H9 (cell line): ENCODE measurements at regions not wholly inside any gene's neighbourhood (a gene's known extent, or its start where the extent isn't known, plus 50 kb on each side); places are given as distances from the start of the nearest gene placed in this dataset.

Experiments used
- DNase-seq: peaks from one replicate; pipeline ENCODE4 v3.0.0-alpha.2; 2017
- H2AFZ ChIP-seq: one replicate; pipeline ENCODE4 v1.6.1; 2013; ENCODE audit warnings: mild to moderate bottlenecking, low read length, control low read depth, moderate library complexity
- H2AK5ac ChIP-seq: 2 replicates; pipeline ENCODE4 v1.6.1; 2013; ENCODE audit warnings: low read length, control low read depth, mixed read lengths; ENCODE audit not compliant: insufficient read length
- H2BK120ac ChIP-seq: one replicate; pipeline ENCODE4 v1.6.1; 2013; ENCODE audit warnings: low read depth, mild to moderate bottlenecking, low read length, control low read depth, inconsistent platforms; ENCODE audit not compliant: poor library complexity, severe bottlenecking
- H2BK12ac ChIP-seq: 2 replicates; pipeline ENCODE4 v1.6.1; 2013; ENCODE audit warnings: low read length, control low read depth, mixed read lengths, low read depth; ENCODE audit not compliant: insufficient read length
- H2BK15ac ChIP-seq: 2 replicates; pipeline ENCODE4 v1.6.1; 2013; ENCODE audit warnings: low read depth, low read length, control low read depth
- H2BK20ac ChIP-seq: one replicate; pipeline ENCODE4 v1.6.1; 2013; ENCODE audit warnings: low read depth, mild to moderate bottlenecking, low read length, control low read depth, inconsistent platforms; ENCODE audit not compliant: poor library complexity, severe bottlenecking
- H2BK5ac ChIP-seq: 2 replicates; pipeline ENCODE4 v1.6.1; 2013; ENCODE audit warnings: low read length, control low read depth, mixed read lengths; ENCODE audit not compliant: insufficient read length
- H3K14ac ChIP-seq: 2 replicates; pipeline ENCODE4 v1.6.1; 2013; ENCODE audit warnings: low read length, control low read depth; ENCODE audit not compliant: insufficient read depth
- H3K18ac ChIP-seq: 2 replicates; pipeline ENCODE4 v1.6.1; 2013; ENCODE audit warnings: low read depth, mild to moderate bottlenecking, mixed read lengths, low read length, control low read depth; ENCODE audit not compliant: insufficient read length
- H3K23ac ChIP-seq: 2 replicates; pipeline ENCODE4 v1.6.1; 2013; ENCODE audit warnings: low read length, control low read depth, mixed read lengths, low read depth; ENCODE audit not compliant: insufficient read length
- H3K23me2 ChIP-seq: 2 replicates; pipeline ENCODE4 v1.6.1; 2013; ENCODE audit warnings: low read depth, mild to moderate bottlenecking, mixed read lengths, low read length, control low read depth; ENCODE audit not compliant: insufficient read length, poor library complexity, severe bottlenecking
- H3K27ac ChIP-seq: 2 replicates; pipeline ENCODE4 v1.5.1; 2013; ENCODE audit warnings: low read length, control low read depth, mixed read lengths, low read depth; ENCODE audit not compliant: insufficient read length
- H3K27me3 ChIP-seq: 2 replicates; pipeline ENCODE4 v1.6.1; 2013; ENCODE audit warnings: low read length, control low read depth, inconsistent platforms; ENCODE audit not compliant: insufficient read depth
- H3K4ac ChIP-seq: 2 replicates; pipeline ENCODE4 v1.6.1; 2013; ENCODE audit warnings: low read depth, mild to moderate bottlenecking, control low read depth, inconsistent platforms, low read length, moderate library complexity
- H3K4me1 ChIP-seq: 2 replicates; pipeline ENCODE4 v1.6.1; 2013; ENCODE audit warnings: low read length, control low read depth, inconsistent platforms; ENCODE audit not compliant: insufficient read depth
- H3K4me2 ChIP-seq: 2 replicates; pipeline ENCODE4 v1.6.1; 2013; ENCODE audit warnings: low read length, control low read depth, mixed read lengths; ENCODE audit not compliant: insufficient read length, insufficient read depth
- H3K56ac ChIP-seq: 2 replicates; pipeline ENCODE4 v1.6.1; 2013; ENCODE audit warnings: low read depth, mild to moderate bottlenecking, mixed read lengths, low read length, control low read depth; ENCODE audit not compliant: insufficient read length
- H3K79me1 ChIP-seq: 2 replicates; pipeline ENCODE4 v1.6.1; 2013; ENCODE audit warnings: low read depth, mild to moderate bottlenecking, moderate library complexity, low read length, control low read depth, inconsistent platforms; ENCODE audit not compliant: insufficient read depth, poor library complexity, severe bottlenecking
- H3K79me2 ChIP-seq: 2 replicates; pipeline ENCODE4 v1.6.1; 2013; ENCODE audit warnings: low read length, control low read depth, inconsistent platforms; ENCODE audit not compliant: insufficient read depth
- H3K9ac ChIP-seq: 2 replicates; pipeline ENCODE4 v1.6.1; 2013; ENCODE audit warnings: low read length, control low read depth, mixed read lengths; ENCODE audit not compliant: insufficient read length; ENCODE audit errors: extremely low read depth
- H3K9me3 ChIP-seq: one replicate; pipeline ENCODE4 v1.6.1; 2013; ENCODE audit warnings: low read depth, low read length, inconsistent platforms; ENCODE audit not compliant: control insufficient read depth
- H3T11ph ChIP-seq: one replicate; pipeline ENCODE4 v1.6.1; 2013; ENCODE audit warnings: mild to moderate bottlenecking, low read length, control low read depth, inconsistent platforms
- H4K20me1 ChIP-seq: one replicate; pipeline ENCODE4 v1.6.1; 2013; ENCODE audit not compliant: control insufficient read depth, insufficient read length, insufficient read depth
- H4K5ac ChIP-seq: 2 replicates; pipeline ENCODE4 v1.6.1; 2013; ENCODE audit warnings: low read depth, mild to moderate bottlenecking, mixed read lengths, low read length, control low read depth; ENCODE audit not compliant: insufficient read length
- H4K8ac ChIP-seq: replicated peaks from 2 replicates; pipeline ENCODE4 v1.6.1; 2013; ENCODE audit warnings: low read length, control low read depth, mixed read lengths, low read depth; ENCODE audit not compliant: insufficient read length
- H4K91ac ChIP-seq: 2 replicates; pipeline ENCODE4 v1.6.1; 2013; ENCODE audit warnings: low read depth, mild to moderate bottlenecking, moderate library complexity, mixed read lengths, low read length, control low read depth; ENCODE audit not compliant: insufficient read length
- H3K27ac Mint-ChIP-seq, 3 experiments: 2 replicates in 2 of 3; 3 replicates in 1 of 3; pipeline ENCODE4 v1.8.0; 2020 to 2021; ENCODE audit warnings: mixed read lengths in 3 of 3, mild to moderate bottlenecking in 1 of 3, moderate library complexity in 1 of 3
- H3K27me3 Mint-ChIP-seq: 2 replicates; pipeline ENCODE4 v1.8.0; 2021; ENCODE audit warnings: low read depth, mild to moderate bottlenecking, moderate library complexity, mixed read lengths
- H3K36me3 Mint-ChIP-seq, 3 experiments: 2 replicates in 2 of 3; 3 replicates in 1 of 3; pipeline ENCODE4 v1.8.0; 2020 to 2021; ENCODE audit warnings: low read depth in 3 of 3, mixed read lengths in 3 of 3; ENCODE audit not compliant: insufficient read depth in 1 of 3
- H3K4me1 Mint-ChIP-seq, 2 experiments: 2 replicates each; pipeline ENCODE4 v1.8.0; 2020; ENCODE audit warnings: mixed read lengths in 2 of 2
- H3K4me3 Mint-ChIP-seq, 2 experiments: 2 replicates in 1 of 2; 3 replicates in 1 of 2; pipeline ENCODE4 v1.8.0; 2020 to 2021; ENCODE audit warnings: mild to moderate bottlenecking in 2 of 2, mixed read lengths in 2 of 2, moderate library complexity in 1 of 2
- H3K9me3 Mint-ChIP-seq, 2 experiments: 2 replicates in 1 of 2; 3 replicates in 1 of 2; pipeline ENCODE4 v1.8.0; 2020; ENCODE audit warnings: mild to moderate bottlenecking in 2 of 2, mixed read lengths in 2 of 2, moderate library complexity in 1 of 2
- WGBS: extraction: QIAGEN DNeasy Blood & Tissue Kit; methylation state at CpG from one replicate; pipeline ENCODE4 v1.1.7; 2013; ENCODE audit warnings: missing lambda C conversion rate, low lambda C conversion rate, mixed read lengths; ENCODE audit not compliant: insufficient read length; ENCODE audit errors: extremely low coverage; 5-methylcytosine and 5-hydroxymethylcytosine counted together
- TF ChIP-seq, protein P1 (sequence below): fragments of 200-600 bp; sonication (generic); conservative IDR thresholded peaks from 3 replicates; pipeline ENCODE4 v1.8.0; 2021; ENCODE audit warnings: antibody characterized with exemption, mild to moderate bottlenecking

- Histone ChIP-seq H2BK5ac (no peak overlapping the region), H3K4ac (no peak overlapping the region), H3K18ac (no peak overlapping the region), H4K5ac (no peak overlapping the region), H3K79me2 (no peaks in the 10 kb centered on the region), H4K20me1 (no peaks in the 10 kb centered on the region), H3K14ac (no peak overlapping the region; the same call in 1 of the 2 replicates), H3K56ac (no peak overlapping the region), H3K9ac (no peak overlapping the region), H3K23me2 (no peaks in the 10 kb centered on the region), H3K23ac (no peak overlapping the region), H3K9me3 (no peaks in the 10 kb centered on the region), H3T11ph (no peak overlapping the region), H2BK12ac (no peak overlapping the region), H3K27ac (no peak overlapping the region), H4K91ac (no peak overlapping the region), H4K8ac (no peak overlapping the region), H3K4me2 (no peak overlapping the region), H2BK120ac (no peak overlapping the region), H2BK15ac (no peak overlapping the region), H2AK5ac (no peak overlapping the region), H3K79me1 (no peaks in the 10 kb centered on the region), H3K27me3 (no peaks in the 10 kb centered on the region), H3K4me1 (no peaks in the 10 kb centered on the region), H2BK20ac (no peak overlapping the region), H2AFZ (no peak overlapping the region)
- Mint-ChIP-seq H3K27me3 (no peaks in the 10 kb centered on the region), H3K9me3 (no peaks in the 10 kb centered on the region), H3K4me3 (no peak overlapping the region), H3K4me1 (peaks cover 26 to 34% of the 10 kb centered on the region in 2 experiments), H3K27ac (peak overlapping the region in 1 of 3 experiments; percentile 73; a peak in 1 of 7 replicates), H3K36me3 (peaks cover 6 to 26% (median 25%) of the 10 kb centered on the region in 3 experiments; a peak in 6 of 7 replicates)
- TF ChIP-seq, protein P1, sequence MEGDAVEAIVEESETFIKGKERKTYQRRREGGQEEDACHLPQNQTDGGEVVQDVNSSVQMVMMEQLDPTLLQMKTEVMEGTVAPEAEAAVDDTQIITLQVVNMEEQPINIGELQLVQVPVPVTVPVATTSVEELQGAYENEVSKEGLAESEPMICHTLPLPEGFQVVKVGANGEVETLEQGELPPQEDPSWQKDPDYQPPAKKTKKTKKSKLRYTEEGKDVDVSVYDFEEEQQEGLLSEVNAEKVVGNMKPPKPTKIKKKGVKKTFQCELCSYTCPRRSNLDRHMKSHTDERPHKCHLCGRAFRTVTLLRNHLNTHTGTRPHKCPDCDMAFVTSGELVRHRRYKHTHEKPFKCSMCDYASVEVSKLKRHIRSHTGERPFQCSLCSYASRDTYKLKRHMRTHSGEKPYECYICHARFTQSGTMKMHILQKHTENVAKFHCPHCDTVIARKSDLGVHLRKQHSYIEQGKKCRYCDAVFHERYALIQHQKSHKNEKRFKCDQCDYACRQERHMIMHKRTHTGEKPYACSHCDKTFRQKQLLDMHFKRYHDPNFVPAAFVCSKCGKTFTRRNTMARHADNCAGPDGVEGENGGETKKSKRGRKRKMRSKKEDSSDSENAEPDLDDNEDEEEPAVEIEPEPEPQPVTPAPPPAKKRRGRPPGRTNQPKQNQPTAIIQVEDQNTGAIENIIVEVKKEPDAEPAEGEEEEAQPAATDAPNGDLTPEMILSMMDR: no peak
- no peak for DNase-seq
- no CpG with 5 or more reads among the region's 5 CpGs for WGBS
Measured at GRCh38 chr20:52081066-52081465, 110.5 kb downstream of the ZFP64 start.
